ENCODE measurements at regions not wholly inside any gene's neighbourhood (a gene's known extent, or its start where the extent isn't known, plus 50 kb on each side); places are given as distances from the start of the nearest gene placed in this dataset.

GRCh38 chr4:177131736-177132135 lies 177.9 kb upstream of the NEIL3 start:
- TF ChIP-seq JUND (IDR thresholded peaks at IDR 0.05; ENCODE audit: low read depth) = no peak
- in situ Hi-C loops (cut with HindIII; ENCODE audit: low pct_unique_long_range_greater_than_20kb, low sequenced_read_pairs) = no loop called here

GRCh38 chr4:177147668-177148067 lies 162.0 kb upstream of the NEIL3 start:
- in situ Hi-C loops (cut with HindIII; ENCODE audit: low pct_unique_long_range_greater_than_20kb, low sequenced_read_pairs) = no loop called here
- no peak for DNase-seq (ENCODE audit: low read depth in 1 of 2, low spot score in 1 of 2)
- no peak for TF ChIP-seq JUND (IDR thresholded peaks at IDR 0.05; ENCODE audit: low read depth)

More at GRCh38 chr4:177131736-177132135, 177.9 kb upstream of the NEIL3 start:
- no peak for DNase-seq (ENCODE audit: low read depth in 1 of 2, low spot score in 1 of 2)

- in situ Hi-C loops (cut with HindIII; ENCODE audit: low pct_unique_long_range_greater_than_20kb, low sequenced_read_pairs) = no loop called here
- DNase-seq (ENCODE audit: low read depth in 1 of 2, low spot score in 1 of 2) = peak in 1 of 2 experiments; percentile 40
- no peak for TF ChIP-seq JUND (IDR thresholded peaks at IDR 0.05; ENCODE audit: low read depth)
Observed at GRCh38 chr4:177155454-177155853, 154.2 kb upstream of the NEIL3 start.

GRCh38 chr4:177159600-177159999 lies 150.1 kb upstream of the NEIL3 start:
- in situ Hi-C loops (cut with HindIII; ENCODE audit: low pct_unique_long_range_greater_than_20kb, low sequenced_read_pairs) = no loop called here
- DNase-seq (ENCODE audit: low read depth in 1 of 2, low spot score in 1 of 2) = no peak
- no peak for TF ChIP-seq JUND (IDR thresholded peaks at IDR 0.05; ENCODE audit: low read depth)

GRCh38 chr4:177161781-177162180 lies 147.9 kb upstream of the NEIL3 start:
- no peak for TF ChIP-seq JUND (IDR thresholded peaks at IDR 0.05; ENCODE audit: low read depth)
- in situ Hi-C loops (cut with HindIII; ENCODE audit: low pct_unique_long_range_greater_than_20kb, low sequenced_read_pairs) = no loop called here

GRCh38 chr4:177163532-177163931 lies 146.1 kb upstream of the NEIL3 start:
- no peak for TF ChIP-seq JUND (IDR thresholded peaks at IDR 0.05; ENCODE audit: low read depth)
- DNase-seq (ENCODE audit: low read depth in 1 of 2, low spot score in 1 of 2) = no peak
- in situ Hi-C loops (cut with HindIII; ENCODE audit: low pct_unique_long_range_greater_than_20kb, low sequenced_read_pairs) = no loop called here

More at GRCh38 chr4:177161781-177162180, 147.9 kb upstream of the NEIL3 start:
- DNase-seq (ENCODE audit: low read depth in 1 of 2, low spot score in 1 of 2) = no peak

GRCh38 chr4:177171588-177171987 lies 138.1 kb upstream of the NEIL3 start:
- no peak for DNase-seq (ENCODE audit: low read depth in 1 of 2, low spot score in 1 of 2)
- in situ Hi-C loops (cut with HindIII; ENCODE audit: low pct_unique_long_range_greater_than_20kb, low sequenced_read_pairs) = no loop called here
- TF ChIP-seq JUND (IDR thresholded peaks at IDR 0.05; ENCODE audit: low read depth) = no peak

GRCh38 chr4:177175473-177175872 lies 134.2 kb upstream of the NEIL3 start:
- DNase-seq (ENCODE audit: low read depth in 1 of 2, low spot score in 1 of 2) = no peak
- in situ Hi-C loops (cut with HindIII; ENCODE audit: low pct_unique_long_range_greater_than_20kb, low sequenced_read_pairs) = no loop called here
- TF ChIP-seq JUND (IDR thresholded peaks at IDR 0.05; ENCODE audit: low read depth) = no peak

- in situ Hi-C loops (cut with HindIII; ENCODE audit: low pct_unique_long_range_greater_than_20kb, low sequenced_read_pairs) = no loop called here
- no peak for DNase-seq (ENCODE audit: low read depth in 1 of 2, low spot score in 1 of 2)
- no peak for TF ChIP-seq JUND (IDR thresholded peaks at IDR 0.05; ENCODE audit: low read depth)
Observed at GRCh38 chr4:177177541-177178081, 132.1 kb upstream of the NEIL3 start.

- DNase-seq (ENCODE audit: low read depth in 1 of 2, low spot score in 1 of 2) = no peak
- in situ Hi-C loops (cut with HindIII; ENCODE audit: low pct_unique_long_range_greater_than_20kb, low sequenced_read_pairs) = no loop called here
- no peak for TF ChIP-seq JUND (IDR thresholded peaks at IDR 0.05; ENCODE audit: low read depth)
Observed at GRCh38 chr4:177178246-177178645, 131.4 kb upstream of the NEIL3 start.

GRCh38 chr4:177182166-177182565 lies 127.5 kb upstream of the NEIL3 start:
- TF ChIP-seq JUND (IDR thresholded peaks at IDR 0.05; ENCODE audit: low read depth) = no peak
- DNase-seq (ENCODE audit: low read depth in 1 of 2, low spot score in 1 of 2) = no peak

GRCh38 chr4:177182728-177183127 lies 126.9 kb upstream of the NEIL3 start:
- in situ Hi-C loops (cut with HindIII; ENCODE audit: low pct_unique_long_range_greater_than_20kb, low sequenced_read_pairs) = no loop called here
- no peak for DNase-seq (ENCODE audit: low read depth in 1 of 2, low spot score in 1 of 2)
- no peak for TF ChIP-seq JUND (IDR thresholded peaks at IDR 0.05; ENCODE audit: low read depth)

More at GRCh38 chr4:177182166-177182565, 127.5 kb upstream of the NEIL3 start:
- in situ Hi-C loops (cut with HindIII; ENCODE audit: low pct_unique_long_range_greater_than_20kb, low sequenced_read_pairs) = no loop called here

- no peak for DNase-seq (ENCODE audit: low read depth in 1 of 2, low spot score in 1 of 2)
- in situ Hi-C loops (cut with HindIII; ENCODE audit: low pct_unique_long_range_greater_than_20kb, low sequenced_read_pairs) = no loop called here
- no peak for TF ChIP-seq JUND (IDR thresholded peaks at IDR 0.05; ENCODE audit: low read depth)
Observed at GRCh38 chr4:177185151-177185550, 124.5 kb upstream of the NEIL3 start.

- in situ Hi-C loops (cut with HindIII; ENCODE audit: low pct_unique_long_range_greater_than_20kb, low sequenced_read_pairs) = no loop called here
- no peak for TF ChIP-seq JUND (IDR thresholded peaks at IDR 0.05; ENCODE audit: low read depth)
- no peak for DNase-seq (ENCODE audit: low read depth in 1 of 2, low spot score in 1 of 2)
Observed at GRCh38 chr4:177185579-177185978, 124.1 kb upstream of the NEIL3 start.
